ENCODE measurements at regions not wholly inside any gene's neighbourhood (a gene's known extent, or its start where the extent isn't known, plus 50 kb on each side); places are given as distances from the start of the nearest gene placed in this dataset.

GRCh38 chr3:130843441-130843840 is 50.4 kb upstream of the ATP2C1 start:
- Histone ChIP-seq H3K36me3 (no peaks in the 10 kb centered on the region), H3K27me3 (no peaks in the 10 kb centered on the region), H3K9me3 (ENCODE audit: low read depth) (no peaks in the 10 kb centered on the region), H3K27ac (no peak overlapping the region), H3K4me3 (no peak overlapping the region), H3K4me1 (ENCODE audit: low read depth) (peaks cover 17% of the 10 kb centered on the region)
- DNase-seq (ENCODE audit: low read depth in 1 of 2, low spot score in 1 of 2) = peak in 1 of 2 donors; percentile 15
- no peak for TF ChIP-seq CTCF (IDR thresholded peaks at IDR 0.05; ENCODE audit: low read depth, low read length)
